Right atrium auricular region (tissue), 2 donors: ENCODE measurements at regions not wholly inside any gene's neighbourhood (a gene's known extent, or its start where the extent isn't known, plus 50 kb on each side); places are given as distances from the start of the nearest gene placed in this dataset.

ENCODE experiments used
- DNase-seq: peaks from one replicate; pipeline ENCODE4 v3.0.0-alpha.2; 2019; ENCODE audit warnings: low spot score
- H3K27ac ChIP-seq, 2 donors: fragments of 200-600 bp; sonication (generic); 1 replicate in 1 of 2; 2 replicates in 1 of 2; pipeline ENCODE4 v1.5.1; 2016 to 2019
- H3K27me3 ChIP-seq, 2 donors: fragments of 200-600 bp; sonication (generic); one replicate each; pipeline versions ENCODE4 v1.5.1 to v1.6.0; 2017 to 2019
- H3K36me3 ChIP-seq: fragments of 200-600 bp; sonication (generic); one replicate; pipeline ENCODE4 v1.5.1; 2016
- H3K4me1 ChIP-seq, 2 donors: fragments of 200-600 bp; sonication (generic); one replicate each; pipeline versions ENCODE4 v1.5.1 to v1.6.0; 2017 to 2019
- H3K4me3 ChIP-seq, 2 donors: fragments of 200-600 bp; sonication (generic); 1 replicate in 1 of 2; 2 replicates in 1 of 2; pipeline ENCODE4 v1.5.1; 2017 to 2019; ENCODE audit warnings: mild to moderate bottlenecking in 1 of 2, moderate library complexity in 1 of 2
- H3K9me3 ChIP-seq, 2 donors: fragments of 200-600 bp; sonication (generic); one replicate each; pipeline ENCODE4 v1.5.1; 2019
- CTCF ChIP-seq, 2 donors: fragments of 200-600 bp; sonication (generic); IDR thresholded peaks; one replicate each; pipeline ENCODE4 v1.5.1; 2019; ENCODE audit warnings: antibody characterized with exemption in 2 of 2

- no peak overlapping the region for H3K27ac ChIP-seq
- H3K4me3 ChIP-seq: no peak overlapping the region
- H3K4me1 ChIP-seq: no peaks in the 10 kb centered on the region
- TF ChIP-seq CTCF (IDR thresholded peaks at IDR 0.05): no peak
- no peaks in the 10 kb centered on the region for H3K9me3 ChIP-seq
- no peak for DNase-seq
- no peaks in the 10 kb centered on the region for H3K36me3 ChIP-seq
- H3K27me3 ChIP-seq: no peaks in the 10 kb centered on the region
Measured at GRCh38 chr9:135348788-135349150, 130.8 kb upstream of the PPP1R26 start.

- H3K9me3 ChIP-seq: no peaks in the 10 kb centered on the region
- no peak for TF ChIP-seq CTCF (IDR thresholded peaks at IDR 0.05)
- no peaks in the 10 kb centered on the region for H3K36me3 ChIP-seq
- no peaks in the 10 kb centered on the region for H3K27me3 ChIP-seq
- no peaks in the 10 kb centered on the region for H3K4me1 ChIP-seq
- H3K27ac ChIP-seq: no peak overlapping the region
- H3K4me3 ChIP-seq: no peak overlapping the region
- no peak for DNase-seq
Measured at GRCh38 chr9:135349212-135350002, 130.2 kb upstream of the PPP1R26 start.

GRCh38 chr9:135350003-135350315 lies 129.6 kb upstream of the PPP1R26 start:
- Histone ChIP-seq H3K27ac (no peak overlapping the region), H3K36me3 (no peaks in the 10 kb centered on the region), H3K9me3 (no peaks in the 10 kb centered on the region), H3K27me3 (no peaks in the 10 kb centered on the region), H3K4me3 (no peak overlapping the region), H3K4me1 (no peaks in the 10 kb centered on the region)
- DNase-seq: no peak
- TF ChIP-seq CTCF (IDR thresholded peaks at IDR 0.05): no peak

- Histone ChIP-seq H3K9me3 (no peaks in the 10 kb centered on the region), H3K27ac (no peak overlapping the region), H3K27me3 (no peaks in the 10 kb centered on the region), H3K36me3 (no peaks in the 10 kb centered on the region), H3K4me3 (no peak overlapping the region), H3K4me1 (no peaks in the 10 kb centered on the region)
- no peak for TF ChIP-seq CTCF (IDR thresholded peaks at IDR 0.05)
- DNase-seq: no peak
Measured at GRCh38 chr9:135353935-135354334, 125.6 kb upstream of the PPP1R26 start.

- no peak overlapping the region for H3K27ac ChIP-seq
- DNase-seq: no peak
- H3K9me3 ChIP-seq: no peaks in the 10 kb centered on the region
- H3K27me3 ChIP-seq: no peaks in the 10 kb centered on the region
- H3K36me3 ChIP-seq: no peaks in the 10 kb centered on the region
- TF ChIP-seq CTCF (IDR thresholded peaks at IDR 0.05): no peak
- H3K4me3 ChIP-seq: no peak overlapping the region
- no peaks in the 10 kb centered on the region for H3K4me1 ChIP-seq
Measured at GRCh38 chr9:135355521-135356011, 124.0 kb upstream of the PPP1R26 start.

GRCh38 chr9:135356021-135356420 lies 123.6 kb upstream of the PPP1R26 start:
- no peak overlapping the region for H3K27ac ChIP-seq
- no peaks in the 10 kb centered on the region for H3K9me3 ChIP-seq
- H3K36me3 ChIP-seq: no peaks in the 10 kb centered on the region
- TF ChIP-seq CTCF (IDR thresholded peaks at IDR 0.05): no peak
- no peak overlapping the region for H3K4me3 ChIP-seq
- H3K27me3 ChIP-seq: no peaks in the 10 kb centered on the region
- no peak for DNase-seq
- H3K4me1 ChIP-seq: no peaks in the 10 kb centered on the region
